Ishikawa (cell line): ENCODE measurements at regions not wholly inside any gene's neighbourhood (a gene's known extent, or its start where the extent isn't known, plus 50 kb on each side); places are given as distances from the start of the nearest gene placed in this dataset.

ENCODE experiments used
- CEBPB ChIP-seq: IDR thresholded peaks from 2 replicates; pipeline ENCODE4 v1.6.1; 2012
- CREB1 ChIP-seq: IDR thresholded peaks from 2 replicates; pipeline ENCODE4 v1.6.1; 2012; ENCODE audit warnings: low read depth
- EGR1 ChIP-seq: IDR thresholded peaks from 2 replicates; pipeline ENCODE4 v1.6.1; 2012
- EP300 ChIP-seq: IDR thresholded peaks from 2 replicates; pipeline ENCODE4 v1.6.1; 2012; ENCODE audit warnings: borderline replicate concordance
- FOXM1 ChIP-seq: IDR thresholded peaks from 2 replicates; pipeline ENCODE4 v1.6.1; 2012; ENCODE audit warnings: low read depth, borderline replicate concordance
- NFIC ChIP-seq: IDR thresholded peaks from 2 replicates; pipeline ENCODE4 v1.6.1; 2012
- RAD21 ChIP-seq: IDR thresholded peaks from 2 replicates; pipeline ENCODE4 v1.6.1; 2012; ENCODE audit warnings: low read depth
- TAF1 ChIP-seq: IDR thresholded peaks from 2 replicates; pipeline ENCODE4 v1.6.1; 2012; ENCODE audit warnings: low read depth, mild to moderate bottlenecking
- TCF12 ChIP-seq: IDR thresholded peaks from 2 replicates; pipeline ENCODE4 v1.6.1; 2012; ENCODE audit warnings: low read depth
- TEAD4 ChIP-seq: IDR thresholded peaks from 2 replicates; pipeline ENCODE4 v1.6.1; 2012
- YY1 ChIP-seq: IDR thresholded peaks from 2 replicates; pipeline ENCODE4 v1.6.1; 2012; ENCODE audit warnings: low read depth
- ZBTB7A ChIP-seq: IDR thresholded peaks from 2 replicates; pipeline ENCODE4 v1.6.1; 2012; ENCODE audit warnings: low read depth
- TF ChIP-seq, protein P1 (sequence below): IDR thresholded peaks from 2 replicates; pipeline ENCODE4 v1.6.1; 2012
- TF ChIP-seq, protein P2 (sequence below): IDR thresholded peaks from 2 replicates; pipeline ENCODE4 v1.6.1; 2012; ENCODE audit warnings: low read depth, mild to moderate bottlenecking
- TF ChIP-seq, protein P3 (sequence below): IDR thresholded peaks from 2 replicates; pipeline ENCODE4 v1.6.1; 2012

DNA sequence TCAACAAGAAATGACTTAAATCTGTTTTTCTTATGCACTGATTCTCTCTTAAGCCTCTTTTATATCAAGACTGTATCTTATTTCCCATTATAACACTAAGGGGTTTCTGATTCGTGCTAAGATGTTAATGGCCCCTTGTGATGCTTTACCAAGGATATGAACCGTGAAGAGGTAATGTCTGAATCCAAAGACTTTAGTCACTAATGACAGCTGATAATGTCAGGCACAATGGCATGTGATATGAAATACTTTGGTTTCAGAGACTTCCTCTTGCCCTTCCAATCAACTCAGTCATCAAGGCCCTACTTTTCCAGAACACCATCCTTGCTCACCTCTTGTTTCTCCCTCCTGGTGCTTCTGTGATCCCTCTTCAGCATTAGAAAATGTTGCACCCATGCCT is 262.8 kb downstream of the KCNE4 start:
- TF ChIP-seq FOXM1 = no peak
- TF ChIP-seq, protein P1, sequence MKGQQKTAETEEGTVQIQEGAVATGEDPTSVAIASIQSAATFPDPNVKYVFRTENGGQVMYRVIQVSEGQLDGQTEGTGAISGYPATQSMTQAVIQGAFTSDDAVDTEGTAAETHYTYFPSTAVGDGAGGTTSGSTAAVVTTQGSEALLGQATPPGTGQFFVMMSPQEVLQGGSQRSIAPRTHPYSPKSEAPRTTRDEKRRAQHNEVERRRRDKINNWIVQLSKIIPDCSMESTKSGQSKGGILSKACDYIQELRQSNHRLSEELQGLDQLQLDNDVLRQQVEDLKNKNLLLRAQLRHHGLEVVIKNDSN = no peak
- TF ChIP-seq TEAD4 = no peak
- no peak for TF ChIP-seq CEBPB
- no peak for TF ChIP-seq EGR1
- TF ChIP-seq TCF12 = no peak
- no peak for TF ChIP-seq TAF1
- TF ChIP-seq ZBTB7A = no peak
- TF ChIP-seq RAD21 = no peak
- no peak for TF ChIP-seq CREB1
- TF ChIP-seq NFIC = no peak
- TF ChIP-seq, protein P2, sequence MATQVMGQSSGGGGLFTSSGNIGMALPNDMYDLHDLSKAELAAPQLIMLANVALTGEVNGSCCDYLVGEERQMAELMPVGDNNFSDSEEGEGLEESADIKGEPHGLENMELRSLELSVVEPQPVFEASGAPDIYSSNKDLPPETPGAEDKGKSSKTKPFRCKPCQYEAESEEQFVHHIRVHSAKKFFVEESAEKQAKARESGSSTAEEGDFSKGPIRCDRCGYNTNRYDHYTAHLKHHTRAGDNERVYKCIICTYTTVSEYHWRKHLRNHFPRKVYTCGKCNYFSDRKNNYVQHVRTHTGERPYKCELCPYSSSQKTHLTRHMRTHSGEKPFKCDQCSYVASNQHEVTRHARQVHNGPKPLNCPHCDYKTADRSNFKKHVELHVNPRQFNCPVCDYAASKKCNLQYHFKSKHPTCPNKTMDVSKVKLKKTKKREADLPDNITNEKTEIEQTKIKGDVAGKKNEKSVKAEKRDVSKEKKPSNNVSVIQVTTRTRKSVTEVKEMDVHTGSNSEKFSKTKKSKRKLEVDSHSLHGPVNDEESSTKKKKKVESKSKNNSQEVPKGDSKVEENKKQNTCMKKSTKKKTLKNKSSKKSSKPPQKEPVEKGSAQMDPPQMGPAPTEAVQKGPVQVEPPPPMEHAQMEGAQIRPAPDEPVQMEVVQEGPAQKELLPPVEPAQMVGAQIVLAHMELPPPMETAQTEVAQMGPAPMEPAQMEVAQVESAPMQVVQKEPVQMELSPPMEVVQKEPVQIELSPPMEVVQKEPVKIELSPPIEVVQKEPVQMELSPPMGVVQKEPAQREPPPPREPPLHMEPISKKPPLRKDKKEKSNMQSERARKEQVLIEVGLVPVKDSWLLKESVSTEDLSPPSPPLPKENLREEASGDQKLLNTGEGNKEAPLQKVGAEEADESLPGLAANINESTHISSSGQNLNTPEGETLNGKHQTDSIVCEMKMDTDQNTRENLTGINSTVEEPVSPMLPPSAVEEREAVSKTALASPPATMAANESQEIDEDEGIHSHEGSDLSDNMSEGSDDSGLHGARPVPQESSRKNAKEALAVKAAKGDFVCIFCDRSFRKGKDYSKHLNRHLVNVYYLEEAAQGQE = no peak
- TF ChIP-seq EP300 = no peak
- TF ChIP-seq, protein P3, sequence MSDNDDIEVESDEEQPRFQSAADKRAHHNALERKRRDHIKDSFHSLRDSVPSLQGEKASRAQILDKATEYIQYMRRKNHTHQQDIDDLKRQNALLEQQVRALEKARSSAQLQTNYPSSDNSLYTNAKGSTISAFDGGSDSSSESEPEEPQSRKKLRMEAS = no peak
- no peak for TF ChIP-seq YY1

DNA sequence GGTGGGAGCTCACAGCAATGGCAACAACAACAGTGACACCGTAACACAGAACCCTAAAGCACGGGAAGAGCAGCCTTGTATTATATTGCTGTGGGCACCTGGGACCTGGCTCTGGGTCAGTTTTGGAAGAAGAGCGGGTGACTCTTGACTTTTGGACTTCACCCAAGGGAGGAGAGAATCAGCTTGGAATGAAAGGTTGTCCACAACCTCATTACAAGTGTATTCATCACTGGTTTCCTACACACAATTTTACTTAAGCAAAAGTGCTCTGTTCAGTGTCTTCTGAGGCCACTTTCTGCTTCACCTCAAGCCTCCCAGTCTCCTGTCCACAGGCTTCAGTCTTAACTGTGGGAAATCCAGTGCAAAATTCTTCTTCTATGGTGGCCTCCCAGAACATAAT is 263.8 kb downstream of the KCNE4 start:
- TF ChIP-seq NFIC (no peak), CEBPB (no peak), RAD21 (no peak), TEAD4 (no peak)

DNA sequence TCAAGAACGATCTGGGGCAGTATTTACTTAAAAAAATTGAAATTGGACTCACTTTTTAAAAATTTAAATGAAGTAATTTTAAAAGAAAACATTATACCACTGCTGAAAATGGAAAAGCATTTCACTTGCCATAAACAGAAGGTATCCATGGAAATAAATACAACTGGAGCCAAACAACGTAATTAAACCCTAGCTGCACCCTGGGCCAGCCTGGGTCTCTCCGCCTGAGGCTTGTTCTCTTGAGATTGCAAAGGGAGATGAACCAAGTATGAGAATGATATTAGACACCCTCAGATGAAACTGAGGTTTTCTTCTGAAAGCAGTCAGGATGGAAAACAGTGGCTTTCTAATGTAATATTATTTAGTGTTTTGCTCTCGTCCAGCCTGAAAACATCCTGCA is 264.4 kb downstream of the KCNE4 start:
- TF ChIP-seq TCF12 = no peak
- TF ChIP-seq, protein P2 = no peak
- TF ChIP-seq EP300 = no peak
- no peak for TF ChIP-seq FOXM1
- TF ChIP-seq EGR1 = no peak
- no peak for TF ChIP-seq NFIC
- no peak for TF ChIP-seq YY1
- TF ChIP-seq CREB1 = no peak
- TF ChIP-seq TAF1 = no peak
- TF ChIP-seq ZBTB7A = no peak
- TF ChIP-seq RAD21 = no peak
- no peak for TF ChIP-seq TEAD4
- TF ChIP-seq, protein P1 = no peak
- TF ChIP-seq CEBPB = no peak
- TF ChIP-seq, protein P3 = no peak

DNA sequence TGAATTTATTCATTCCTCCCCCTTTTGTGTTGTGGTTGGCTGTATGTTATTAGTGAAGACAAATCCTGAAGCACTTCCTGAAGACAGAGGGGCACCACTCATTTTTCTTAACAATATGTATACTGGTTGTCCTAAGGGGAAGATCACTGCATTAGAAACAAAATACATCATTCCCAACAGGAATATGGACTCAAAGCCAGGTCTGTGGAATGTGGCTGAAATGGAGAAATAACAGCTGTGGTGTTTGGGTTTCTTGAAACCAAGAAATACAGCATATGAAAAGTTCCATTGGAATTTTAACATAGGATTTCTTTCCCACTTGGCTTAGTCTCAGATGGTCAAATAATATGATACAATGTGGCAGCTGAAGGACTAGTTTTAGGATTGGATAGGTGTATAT is 267.6 kb downstream of the KCNE4 start:
- TF ChIP-seq, protein P2 = no peak
- TF ChIP-seq FOXM1 = no peak
- TF ChIP-seq, protein P1 = no peak
- no peak for TF ChIP-seq TCF12
- no peak for TF ChIP-seq YY1

DNA sequence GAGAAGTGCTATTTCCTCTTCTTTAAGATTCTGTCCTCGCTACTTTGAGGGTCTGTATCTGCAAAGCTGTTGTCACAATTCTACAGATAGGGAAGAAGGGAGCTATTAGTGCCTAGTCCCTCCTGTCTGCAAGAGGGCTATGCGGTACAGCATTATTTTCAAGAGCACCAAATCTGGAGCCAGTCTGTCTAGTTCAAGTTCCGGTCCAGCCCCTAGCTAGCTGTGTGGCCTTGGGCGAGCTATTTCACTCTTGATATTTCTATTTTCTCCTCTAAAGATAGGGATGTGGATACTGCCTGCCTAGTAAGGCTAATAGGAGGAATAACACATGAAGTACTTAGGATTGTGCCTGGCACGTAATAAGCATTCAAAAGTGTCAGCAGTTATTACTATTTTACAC is 272.4 kb downstream of the KCNE4 start:
- TF ChIP-seq RAD21 = no peak
- TF ChIP-seq YY1 = no peak
- no peak for TF ChIP-seq TAF1
- TF ChIP-seq EP300 = no peak
- TF ChIP-seq FOXM1 = no peak
- TF ChIP-seq ZBTB7A = no peak
- TF ChIP-seq TCF12 = no peak
- TF ChIP-seq CREB1 = no peak
- no peak for TF ChIP-seq TEAD4
- TF ChIP-seq, protein P1 = no peak
